Dermis blood vessel endothelial cell (primary cell): ENCODE measurements at regions not wholly inside any gene's neighbourhood (a gene's known extent, or its start where the extent isn't known, plus 50 kb on each side); places are given as distances from the start of the nearest gene placed in this dataset.
A peak's percentile ranks its signal among the peaks of the same experiment; 100 is the strongest.
"Not testable (repeated sequence)": the region's sequence is repeated elsewhere in the genome, so short reads cannot be mapped to it uniquely, and the experiment has no call there.

ENCODE experiments used
- DNase-seq: peaks from one replicate; pipeline ENCODE4 v3.0.0; 2010

DNA sequence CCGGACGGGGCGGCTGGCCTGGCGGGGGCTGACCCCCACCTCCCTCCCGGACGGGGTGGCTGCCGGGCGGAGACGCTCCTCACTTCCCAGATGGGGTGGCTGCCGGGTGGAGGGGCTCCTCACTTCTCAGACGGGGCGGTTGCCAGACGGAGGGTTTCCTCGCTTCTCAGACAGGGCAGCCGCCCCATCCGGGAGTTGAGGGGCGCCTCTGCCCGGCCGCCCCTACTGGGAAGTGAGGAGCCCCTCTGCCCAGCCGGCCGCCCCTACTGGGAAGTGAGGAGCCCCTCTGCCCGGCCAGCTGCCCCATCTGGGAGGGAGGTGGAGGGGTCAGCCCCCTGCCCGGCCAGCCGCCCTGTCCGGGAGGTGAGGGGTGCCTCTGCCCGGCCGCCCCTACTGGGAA, 761.1 kb upstream of the SPRY2 start:
- not testable (repeated sequence) for DNase-seq

DNA sequence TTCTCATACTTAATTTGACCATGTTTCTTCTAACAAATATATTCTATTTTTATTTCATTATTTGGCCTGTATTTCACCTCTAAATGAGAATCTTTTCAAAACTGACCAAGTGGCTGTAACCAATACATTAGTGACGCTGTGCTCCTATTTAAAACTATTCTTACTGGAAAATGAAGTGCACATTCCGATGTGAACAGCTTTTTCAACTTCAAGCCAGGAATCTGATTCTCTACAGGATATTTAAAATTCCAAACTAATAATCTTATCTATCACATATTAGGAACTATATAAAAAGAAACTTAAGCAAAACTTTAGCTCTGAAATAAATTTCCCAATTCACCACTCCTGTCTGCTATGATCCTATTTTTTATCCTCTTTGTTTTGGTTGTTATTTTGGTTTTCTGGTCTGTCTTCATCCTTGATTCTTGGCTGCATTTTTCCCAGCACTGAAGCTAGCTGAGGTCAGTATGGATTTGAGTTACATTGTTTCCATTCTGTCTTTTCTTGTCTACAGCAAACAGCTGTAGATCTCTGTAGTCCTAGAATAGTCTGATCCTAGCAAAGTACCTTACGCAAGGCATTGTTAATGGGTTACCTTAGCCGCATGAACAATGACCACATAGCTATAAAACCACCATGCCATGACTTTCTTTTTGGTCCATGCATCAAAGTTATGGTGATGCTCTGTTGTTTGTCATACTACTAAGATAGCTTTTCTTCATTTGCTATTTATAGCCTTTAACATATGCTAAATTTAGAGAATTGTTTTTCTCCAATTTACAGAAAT, 748.6 kb upstream of the SPRY2 start:
- no peak for DNase-seq

DNA sequence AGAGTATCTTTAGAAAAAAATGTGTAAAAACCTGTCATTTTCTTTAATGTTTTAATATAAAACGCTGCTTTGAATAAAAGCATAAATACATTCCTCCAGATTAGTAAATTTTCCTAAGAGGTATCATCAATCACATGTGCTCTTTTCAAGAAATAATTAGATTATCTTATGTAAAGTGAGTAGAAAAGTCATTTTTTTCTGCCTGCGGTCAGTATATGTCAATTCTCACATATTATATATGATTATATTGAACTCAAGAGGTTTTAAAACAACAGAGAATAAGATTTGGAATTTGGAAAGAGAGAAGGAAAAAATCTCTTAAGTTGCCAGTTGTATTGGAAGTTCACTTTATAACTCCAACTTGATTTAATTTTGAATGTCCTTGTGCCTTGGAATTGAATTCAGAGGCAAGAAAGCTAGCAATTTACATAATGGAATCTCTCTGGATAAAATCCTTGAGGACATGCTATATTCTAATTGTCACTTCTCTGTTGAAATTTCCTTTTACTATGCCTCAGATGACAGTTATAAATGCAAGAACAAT, 740.1 kb upstream of the SPRY2 start:
- DNase-seq, result no peak

DNA sequence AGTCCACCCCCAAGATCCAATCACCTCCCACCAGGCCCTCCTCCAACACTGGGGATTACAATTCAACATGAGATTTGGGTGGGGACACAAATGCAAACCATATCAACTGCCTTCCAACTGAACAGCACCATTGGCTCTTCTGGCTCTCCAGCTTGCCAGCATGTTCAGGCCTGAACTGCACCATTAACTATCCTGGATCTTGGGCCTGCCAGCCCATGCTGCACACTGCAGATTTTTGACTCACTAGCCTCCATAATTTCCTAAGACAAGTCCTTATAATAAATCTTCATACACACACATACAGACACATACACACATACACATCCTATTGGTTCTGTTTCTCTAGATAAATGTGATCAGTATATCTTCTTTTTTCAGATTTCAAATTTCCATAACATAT, 737.1 kb upstream of the SPRY2 start:
- no peak for DNase-seq

DNA sequence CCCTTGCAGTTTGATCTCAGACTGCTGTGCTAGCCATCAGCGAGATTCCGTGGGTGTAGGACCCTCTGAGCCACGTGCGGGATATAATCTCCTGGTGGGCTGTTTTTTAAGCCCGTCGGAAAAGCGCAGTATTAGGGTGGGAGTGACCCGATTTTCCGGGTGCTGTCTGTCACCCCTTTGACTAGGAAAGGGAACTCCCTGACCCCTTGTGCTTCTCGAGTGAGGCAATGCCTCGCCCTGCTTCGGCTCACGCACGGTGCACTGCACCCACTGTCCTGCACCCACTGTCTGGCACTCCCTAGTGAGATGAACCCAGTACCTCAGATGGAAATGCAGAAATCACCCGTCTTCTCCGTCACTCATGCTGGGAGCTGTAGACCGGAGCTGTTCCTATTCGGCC, 728.9 kb upstream of the SPRY2 start:
- not testable (repeated sequence) for DNase-seq

DNA sequence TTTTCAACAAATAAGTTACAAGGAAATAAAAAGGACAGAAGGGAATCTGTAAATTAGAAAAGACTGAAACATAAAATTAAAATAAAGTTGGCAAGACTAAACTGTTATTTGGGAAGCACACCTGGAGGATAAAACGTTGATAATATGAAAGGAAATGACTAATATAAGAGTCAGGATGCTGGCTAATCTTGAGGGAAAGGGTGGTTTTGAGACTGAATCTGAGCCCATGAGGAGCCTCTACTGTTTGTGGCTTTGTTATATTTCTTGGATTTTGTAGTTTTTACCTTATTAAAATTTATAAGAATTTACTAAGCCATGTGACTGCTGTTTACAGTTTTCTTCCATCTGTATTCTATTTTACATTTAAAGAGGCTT, 718.0 kb upstream of the SPRY2 start:
- DNase-seq, result peak; percentile 55

DNA sequence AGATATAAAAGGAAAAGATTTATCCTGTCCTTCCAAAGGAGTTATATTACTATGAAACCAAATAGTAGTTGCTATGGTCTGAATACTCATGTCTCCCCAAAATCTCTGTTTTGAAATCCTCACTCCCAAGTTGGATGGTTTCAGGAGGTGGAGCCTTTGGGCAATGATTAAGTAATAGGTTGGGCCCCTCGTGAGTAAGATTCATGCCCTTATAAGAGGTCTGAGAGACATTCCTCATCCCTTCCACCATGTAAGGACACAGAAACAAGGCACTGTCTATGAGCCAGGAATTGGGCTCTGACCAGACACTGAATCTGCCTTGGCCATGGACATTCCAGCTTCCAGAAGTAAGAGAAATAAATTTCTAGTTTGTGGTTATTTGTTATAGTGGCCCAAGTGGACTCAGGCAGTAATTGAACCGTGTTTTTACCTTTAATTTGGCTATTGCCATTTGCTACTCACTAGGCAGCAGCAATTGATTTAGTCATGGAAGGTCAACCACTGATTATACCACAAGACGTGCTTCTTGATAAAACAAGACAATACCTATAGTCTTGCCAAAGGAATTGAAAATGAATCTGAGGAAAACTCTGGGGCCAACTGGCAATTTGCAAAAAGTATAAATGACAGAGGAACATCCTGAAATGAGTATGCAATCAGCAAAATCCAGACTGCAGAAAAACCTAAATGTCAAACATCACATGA, 717.4 kb upstream of the SPRY2 start:
- peak; percentile 42 for DNase-seq

DNA sequence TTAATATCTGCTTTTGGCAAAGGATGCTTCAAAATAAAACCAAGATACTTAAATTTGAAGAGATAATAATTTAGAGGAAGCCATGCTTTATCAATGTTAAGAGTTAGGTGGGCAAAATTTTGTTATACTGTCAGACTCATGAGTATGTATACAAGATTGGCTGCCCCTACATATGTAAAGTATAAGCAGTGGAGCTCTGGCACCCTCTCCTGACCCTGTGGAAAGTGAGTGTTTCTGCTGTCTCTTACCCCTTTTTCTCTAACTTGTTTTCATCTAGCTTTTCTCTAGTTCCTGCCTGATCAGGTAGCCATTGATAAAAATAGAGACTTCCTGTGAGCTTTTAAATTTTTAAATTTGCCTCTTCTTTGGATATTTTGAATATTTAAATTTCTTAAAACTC, 710.9 kb upstream of the SPRY2 start:
- DNase-seq, result peak; percentile 24

DNA sequence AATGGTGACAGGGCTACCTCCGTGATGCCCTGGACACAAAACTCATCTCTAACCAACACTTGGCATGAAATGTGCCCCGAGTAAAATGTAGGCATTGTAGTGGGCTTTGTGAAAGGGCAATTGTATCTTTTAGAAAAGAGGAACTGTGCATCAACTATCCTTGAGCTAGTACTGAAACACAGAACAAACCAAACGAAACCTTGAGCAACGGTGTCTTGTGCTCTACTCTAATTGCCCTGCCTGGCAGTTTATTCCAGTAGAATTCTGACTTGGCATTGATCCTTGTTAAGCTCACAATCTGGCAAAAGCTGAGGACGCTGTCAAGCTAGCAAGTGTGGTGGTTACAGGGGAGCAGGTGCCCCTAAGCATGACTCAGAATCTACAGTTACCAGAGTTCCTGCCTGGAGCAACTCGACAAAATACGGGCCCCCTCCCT, 707.1 kb upstream of the SPRY2 start:
- no peak for DNase-seq

DNA sequence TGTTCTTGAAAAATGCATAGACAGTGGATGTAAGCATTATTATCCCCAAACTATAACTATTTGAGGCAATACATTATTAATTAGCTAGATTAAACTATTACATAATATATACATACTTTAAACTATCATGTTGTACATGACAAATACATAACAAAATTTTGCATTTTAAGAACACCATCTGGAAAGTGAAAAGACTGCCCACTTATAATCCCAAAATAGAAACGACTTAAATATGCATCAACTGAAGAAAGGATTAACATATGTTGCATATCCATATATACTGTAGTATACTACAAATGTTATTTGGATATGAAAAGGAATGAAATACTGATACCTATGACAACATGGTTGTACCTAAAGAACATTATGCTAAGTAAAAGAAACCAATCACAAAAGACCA, 700.8 kb upstream of the SPRY2 start:
- DNase-seq, result no peak

DNA sequence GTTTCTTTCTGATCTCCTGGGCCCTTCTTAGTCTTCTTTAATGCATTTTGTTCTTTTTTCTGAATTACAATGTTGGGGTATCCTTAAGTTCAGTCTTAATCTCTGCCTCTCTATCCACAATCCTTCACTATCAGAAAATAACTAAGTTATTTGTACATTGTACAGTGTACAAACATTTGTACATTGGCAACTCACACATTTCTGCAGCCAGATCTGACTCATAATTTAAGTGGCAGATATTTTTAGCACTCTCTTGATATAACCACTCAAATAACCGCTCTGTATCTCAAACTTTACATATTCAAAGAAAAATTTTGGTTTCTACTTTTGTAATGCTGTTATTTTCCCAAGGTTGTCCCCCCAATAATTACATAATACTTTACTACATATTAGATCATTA, 691.1 kb upstream of the SPRY2 start:
- DNase-seq, result no peak

DNA sequence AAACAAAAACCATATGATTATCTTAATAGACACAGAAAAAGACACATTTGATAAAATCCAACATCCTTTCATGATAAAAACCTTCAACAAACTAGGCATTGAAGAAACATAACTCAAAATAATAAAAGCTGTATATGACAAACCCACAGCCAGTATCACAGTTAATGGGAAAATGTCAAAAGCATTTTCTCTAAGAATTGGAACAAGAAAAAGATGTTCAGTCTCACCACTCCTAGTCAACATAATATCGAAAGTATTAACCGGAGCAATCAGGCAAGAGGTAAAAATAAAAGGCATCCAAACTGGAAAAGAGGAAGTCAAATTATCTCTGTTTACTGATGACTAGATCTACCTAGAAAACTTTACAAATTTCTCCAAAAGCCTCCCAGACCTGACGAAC, 684.2 kb upstream of the SPRY2 start:
- no peak for DNase-seq

DNA sequence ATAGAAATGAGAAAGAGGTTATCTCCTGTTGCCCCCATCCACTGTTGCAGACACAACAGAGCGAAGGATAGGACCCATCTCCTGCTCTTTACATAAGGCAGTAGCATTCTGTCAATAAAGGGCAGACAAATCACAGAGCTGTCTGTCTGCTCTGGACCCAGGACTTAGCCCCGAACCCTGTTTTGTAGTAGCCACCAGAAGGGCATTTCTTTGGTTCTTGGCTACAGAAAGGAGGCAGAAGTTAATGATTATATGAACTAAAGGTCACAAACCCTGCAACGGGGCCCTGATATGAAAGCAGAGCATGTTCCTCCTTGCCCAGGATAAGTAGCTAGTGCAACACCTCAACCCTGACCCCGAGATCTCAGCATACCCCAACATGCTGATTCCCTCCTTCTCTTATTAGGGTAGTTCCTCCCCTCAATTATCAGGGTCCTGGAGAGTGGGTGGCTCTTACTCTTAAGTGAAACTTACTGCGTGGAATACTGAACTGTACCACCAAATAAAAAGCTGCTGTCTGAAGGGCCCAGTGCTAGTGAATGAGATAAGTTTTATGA, 680.4 kb upstream of the SPRY2 start:
- no peak for DNase-seq

DNA sequence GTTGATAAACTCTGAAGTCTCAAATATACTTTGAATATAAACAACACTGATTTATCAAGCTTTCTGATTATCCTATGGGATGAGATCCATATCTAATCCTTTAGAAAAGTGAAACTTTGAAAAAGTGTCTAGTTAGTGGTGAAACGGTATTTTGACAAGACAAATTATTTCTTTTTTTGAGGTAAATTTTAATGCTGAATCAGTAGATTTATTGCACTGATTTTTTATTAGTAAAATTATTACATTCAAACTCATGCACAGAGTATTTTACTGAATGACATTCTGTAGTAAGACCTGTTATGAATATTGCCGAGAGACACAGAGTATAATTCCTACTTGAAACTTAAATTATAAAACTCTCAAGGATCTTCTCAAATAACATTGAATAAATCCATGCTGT, 679.1 kb upstream of the SPRY2 start:
- no peak for DNase-seq

DNA sequence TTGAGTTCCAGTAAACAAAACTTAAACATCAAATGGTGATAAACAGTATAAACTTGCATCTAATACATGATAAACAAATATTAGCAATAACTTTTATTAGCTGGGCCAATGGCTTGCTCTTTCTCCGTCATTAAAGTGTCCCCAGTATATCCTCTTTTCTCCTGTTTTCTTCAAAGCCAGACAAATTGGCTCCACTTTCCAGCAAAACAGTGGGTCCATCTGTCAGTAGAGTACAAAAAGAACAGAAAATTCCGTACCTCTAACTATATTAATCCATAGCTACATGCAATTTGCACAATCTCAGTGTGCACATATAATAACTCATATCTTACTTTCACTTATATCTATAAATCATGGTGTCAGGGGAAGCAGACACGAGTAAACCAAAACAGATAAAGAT, 678.0 kb upstream of the SPRY2 start:
- no peak for DNase-seq

DNA sequence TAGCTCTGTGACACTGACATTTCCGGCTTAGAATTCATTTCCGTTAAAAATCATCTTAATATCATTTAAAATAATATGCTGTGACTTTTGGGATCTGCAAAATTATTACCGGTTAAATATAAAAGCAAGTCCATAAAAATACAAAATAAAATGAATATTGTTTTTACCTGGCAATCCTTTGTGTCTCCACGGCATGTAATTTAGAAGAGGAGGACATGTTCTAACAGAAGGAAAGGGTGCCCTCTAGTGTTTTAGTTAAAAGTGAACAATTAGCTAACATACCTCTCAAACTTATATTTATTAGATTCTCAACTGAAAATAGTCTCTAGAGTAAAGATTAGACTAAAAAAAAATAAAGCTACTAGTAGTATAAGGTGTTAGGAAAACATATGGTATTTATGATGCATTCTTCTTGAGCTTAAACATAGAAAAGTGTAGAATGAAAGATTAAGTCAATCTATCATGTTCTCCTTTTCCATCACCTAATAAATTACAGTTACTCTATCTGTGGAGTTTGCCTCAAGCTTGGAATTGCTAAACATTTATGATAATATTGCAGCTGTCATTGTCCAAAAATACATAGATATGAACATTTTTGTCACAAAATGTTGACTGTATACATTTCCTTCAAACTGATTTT, 676.7 kb upstream of the SPRY2 start:
- DNase-seq, result peak; percentile 76

DNA sequence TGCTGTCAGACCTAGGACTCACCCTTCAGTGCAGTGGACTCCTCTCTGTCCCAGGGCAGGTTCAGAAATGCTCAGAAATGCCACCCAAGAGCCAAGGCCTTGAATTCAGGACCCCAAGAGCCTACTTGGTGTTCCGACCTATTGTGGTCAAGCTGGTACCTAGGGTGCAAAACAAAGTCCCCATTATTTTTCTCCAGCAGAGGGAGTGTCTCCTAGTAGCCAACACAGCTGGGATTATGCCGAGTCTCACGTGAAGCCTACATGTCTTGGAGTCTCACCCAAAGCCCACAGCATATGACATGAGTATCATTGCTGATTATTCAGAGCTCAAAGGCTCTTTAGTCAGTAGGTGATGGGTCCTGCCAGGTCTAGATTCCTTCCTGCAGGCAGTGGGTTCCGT, 671.1 kb upstream of the SPRY2 start:
- DNase-seq, result no peak

DNA sequence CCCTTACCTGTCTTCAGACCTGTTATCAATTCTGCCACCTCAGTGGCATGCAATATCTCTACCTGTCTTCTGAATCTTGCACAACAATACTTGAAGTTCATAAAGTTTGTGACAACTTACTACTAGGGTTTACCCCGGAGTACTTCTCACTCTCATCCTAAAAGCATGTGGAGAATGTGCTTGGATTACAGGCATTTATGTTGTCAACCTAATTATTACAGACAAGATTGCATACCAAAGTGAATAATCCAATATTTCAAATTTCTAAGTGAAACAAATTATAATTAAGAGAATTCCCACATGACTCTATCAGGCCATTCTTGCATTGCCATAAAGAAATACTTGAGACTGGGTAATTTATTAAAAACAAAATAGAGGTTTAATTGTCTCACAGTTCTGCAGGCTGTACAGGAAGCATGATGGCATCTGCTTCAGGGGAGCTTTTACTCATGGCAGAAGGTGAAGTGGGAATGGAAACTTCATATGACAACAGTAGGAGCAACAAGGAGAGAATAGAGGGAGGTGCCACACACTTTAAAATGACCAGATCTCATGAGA, 661.0 kb upstream of the SPRY2 start:
- DNase-seq, result no peak

DNA sequence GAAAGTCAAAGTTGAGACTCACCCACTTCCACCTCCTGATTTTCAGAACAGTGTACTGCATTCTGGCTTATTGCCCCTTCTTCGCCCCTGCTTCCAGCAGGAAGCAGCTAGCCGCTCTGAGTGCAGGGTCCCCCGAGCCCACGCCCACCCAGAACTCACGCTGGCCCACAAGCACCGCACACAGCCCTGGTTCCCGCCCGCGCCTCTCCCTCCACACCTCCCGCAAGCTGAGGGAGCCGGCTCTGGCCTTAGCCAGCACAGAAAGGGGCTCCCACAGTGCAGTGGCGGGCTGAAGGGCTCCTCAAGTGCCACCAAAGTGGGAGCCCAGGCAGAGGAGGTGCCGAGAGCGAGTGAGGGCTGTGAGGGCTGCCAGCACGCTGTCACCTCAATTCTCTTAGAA, 657.7 kb upstream of the SPRY2 start:
- not testable (repeated sequence) for DNase-seq

DNA sequence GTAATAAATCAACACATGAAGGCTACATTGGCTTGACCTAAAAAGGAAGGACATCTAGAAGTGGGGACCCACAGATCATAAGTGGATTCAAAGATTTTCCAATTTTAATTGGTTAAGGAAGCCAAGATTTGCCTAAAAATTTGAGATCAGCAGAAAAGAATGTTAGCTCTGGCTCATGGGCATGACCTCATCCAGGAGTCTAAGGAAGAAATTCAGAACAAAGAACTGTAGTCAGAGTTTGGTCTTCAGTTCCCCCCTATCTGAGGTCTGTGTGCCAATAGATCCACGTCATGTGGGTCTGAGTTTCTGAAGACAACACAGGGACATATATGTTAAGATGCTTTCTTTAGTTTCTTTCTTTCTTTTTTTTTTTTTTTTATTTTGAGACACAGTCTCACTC, 648.8 kb upstream of the SPRY2 start:
- DNase-seq, result no peak

DNA sequence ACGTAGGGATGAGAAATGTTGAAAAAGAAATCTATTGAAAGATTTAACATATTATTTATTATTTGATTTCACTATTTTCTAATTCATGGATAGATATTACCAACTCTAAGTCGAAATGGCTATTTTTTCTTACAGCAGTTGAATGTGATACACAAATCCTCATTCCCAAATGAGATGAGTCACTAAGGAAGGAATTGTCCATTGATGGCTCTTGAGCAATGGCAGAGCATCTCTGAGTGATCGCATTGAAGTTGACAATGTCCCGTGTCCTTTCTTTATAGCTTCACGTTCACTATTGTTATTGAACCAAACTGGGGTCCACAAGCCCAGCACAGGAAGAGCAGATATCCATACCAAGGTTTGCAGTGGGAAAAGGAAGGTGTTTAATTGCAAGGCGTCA, 648.3 kb upstream of the SPRY2 start:
- no peak for DNase-seq

DNA sequence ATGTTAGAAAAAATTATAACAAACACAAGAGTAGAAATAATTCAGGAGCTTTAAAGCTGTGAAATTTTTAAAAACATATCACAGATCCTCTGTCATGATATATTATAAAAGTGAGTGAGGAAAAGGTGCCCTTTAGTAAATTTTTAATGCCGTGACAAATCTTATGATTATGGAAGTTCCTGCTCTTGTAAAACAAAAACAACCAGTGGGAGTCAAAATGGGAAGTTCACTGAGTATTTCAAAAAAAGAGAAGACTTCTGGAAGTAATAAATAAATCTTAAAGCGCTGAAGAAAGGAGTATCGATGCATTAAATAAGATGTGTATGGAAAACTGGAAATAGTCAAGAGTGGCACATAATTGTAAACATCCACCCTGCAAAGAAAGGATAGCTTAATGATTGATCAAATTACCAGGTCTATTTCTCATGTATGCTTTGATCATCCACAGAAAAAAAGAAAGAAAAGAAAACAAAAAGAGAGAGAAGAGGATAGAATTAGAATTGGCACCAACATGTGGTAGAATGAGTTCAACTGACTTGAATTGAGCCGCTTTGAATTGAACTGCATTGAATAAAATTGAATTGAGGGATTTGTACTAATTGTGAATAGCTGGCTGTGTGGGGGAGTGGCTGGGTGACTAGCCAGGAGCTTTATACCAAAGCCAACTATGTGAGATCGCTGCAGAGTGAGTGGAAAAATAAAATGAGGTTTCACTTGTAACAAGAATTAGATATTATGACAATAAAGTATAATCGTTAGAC, 647.6 kb upstream of the SPRY2 start:
- no peak for DNase-seq
